IMR-90 (cell line): ENCODE measurements at regions not wholly inside any gene's neighbourhood (a gene's known extent, or its start where the extent isn't known, plus 50 kb on each side); places are given as distances from the start of the nearest gene placed in this dataset.

Source experiments
- ATAC-seq: fragments of 200-7000 bp; cut with Tn5 transposase; 2 replicates; pipeline ENCODE4 v1.9.1; 2020; ENCODE audit warnings: low read depth, mild to moderate bottlenecking, moderate library complexity
- BruUV-seq: library from RNA; stranded (reverse); fragments of 400-500 nt; replicated peaks from 2 replicates; lab custom pipeline; 2021; lab: Mats Ljungman, UMichigan
- CTCF ChIA-PET: fragments of 300-600 bp; formaldehyde crosslinking; extraction: SDS; loops from one replicate; lab custom pipeline; 2021; ENCODE audit warnings: antibody characterized with exemption; lab: Yijun Ruan, JAX
- POLR2A ChIA-PET: fragments of 300-600 bp; sonication (Branson Sonifier 250); formaldehyde crosslinking; loops from one replicate; lab custom pipeline; 2022; ENCODE audit warnings: antibody characterized with exemption; ENCODE audit not compliant: unreplicated experiment; lab: Charles Lee
- DNase-seq: peaks from one replicate; pipeline ENCODE4 v3.0.0; 2013
- H2AFZ ChIP-seq: replicated peaks from 2 replicates; pipeline ENCODE3; 2013; ENCODE audit warnings: low read length, mild to moderate bottlenecking; ENCODE audit not compliant: poor library complexity
- H2AK5ac ChIP-seq: 2 replicates; pipeline ENCODE4 v1.6.1; 2013; ENCODE audit warnings: low read depth, low read length, inconsistent platforms
- H2AK9ac ChIP-seq: replicated peaks from 2 replicates; pipeline ENCODE3; 2013; ENCODE audit warnings: mild to moderate bottlenecking, low read depth, low read length, moderate library complexity; ENCODE audit not compliant: poor library complexity
- H2BK120ac ChIP-seq: 2 replicates; pipeline ENCODE4 v1.6.1; 2013; ENCODE audit warnings: low read depth, low read length, inconsistent platforms
- H2BK15ac ChIP-seq: 3 replicates; pipeline ENCODE4 v1.6.1; 2013; ENCODE audit warnings: low read depth, low read length, inconsistent platforms
- H2BK20ac ChIP-seq: 2 replicates; pipeline ENCODE4 v1.6.1; 2013; ENCODE audit warnings: low read depth, mild to moderate bottlenecking, inconsistent platforms, low read length, moderate library complexity
- H2BK5ac ChIP-seq: 2 replicates; pipeline ENCODE4 v1.6.1; 2013; ENCODE audit warnings: mild to moderate bottlenecking, low read depth, low read length, inconsistent platforms; ENCODE audit not compliant: poor library complexity, severe bottlenecking
- H3K14ac ChIP-seq: replicated peaks from 2 replicates; pipeline ENCODE4 v1.6.1; 2013; ENCODE audit warnings: low read depth, low read length, inconsistent platforms
- H3K18ac ChIP-seq: 2 replicates; pipeline ENCODE4 v1.6.1; 2013; ENCODE audit warnings: low read depth, low read length, control low read depth
- H3K23ac ChIP-seq: 2 replicates; pipeline ENCODE4 v1.6.1; 2013; ENCODE audit warnings: low read depth, low read length, inconsistent platforms
- H3K27ac ChIP-seq: 2 replicates; pipeline ENCODE4 v1.5.1; 2013; ENCODE audit warnings: mild to moderate bottlenecking, control low read depth, low read length; ENCODE audit not compliant: insufficient read depth
- H3K27me3 ChIP-seq: 2 replicates; pipeline ENCODE4 v1.6.1; 2013; ENCODE audit warnings: low read length; ENCODE audit not compliant: control insufficient read depth, insufficient read depth
- H3K36me3 ChIP-seq: 2 replicates; pipeline ENCODE4 v1.6.1; 2013; ENCODE audit warnings: low read length, mixed read lengths; ENCODE audit not compliant: control insufficient read depth, insufficient read depth
- H3K4ac ChIP-seq: 2 replicates; pipeline ENCODE4 v1.6.1; 2013; ENCODE audit warnings: low read depth, low read length, inconsistent platforms
- H3K4me1 ChIP-seq: 2 replicates; pipeline ENCODE4 v1.6.1; 2013; ENCODE audit warnings: low read length, mixed read lengths; ENCODE audit not compliant: control insufficient read depth, insufficient read depth
- H3K4me2 ChIP-seq: 2 replicates; pipeline ENCODE4 v1.6.1; 2013; ENCODE audit warnings: low read depth, mild to moderate bottlenecking, control low read depth, low read length, moderate library complexity
- H3K4me3 ChIP-seq: 2 replicates; pipeline ENCODE4 v1.5.1; 2013; ENCODE audit warnings: low read depth, mild to moderate bottlenecking, control low read depth, low read length, moderate library complexity; ENCODE audit not compliant: insufficient read depth
- H3K56ac ChIP-seq: 2 replicates; pipeline ENCODE4 v1.6.1; 2013; ENCODE audit warnings: low read length, inconsistent platforms; ENCODE audit not compliant: insufficient read depth; ENCODE audit errors: extremely low read depth
- H3K79me1 ChIP-seq, 2 experiments: 2 replicates each; pipeline ENCODE4 v1.6.1; 2013; ENCODE audit warnings: low read length in 2 of 2, inconsistent platforms in 1 of 2, low read depth in 1 of 2
- H3K9ac ChIP-seq: 2 replicates; pipeline ENCODE4 v1.6.1; 2013; ENCODE audit warnings: low read depth, low read length, control low read depth
- H3K9me1 ChIP-seq: 2 replicates; pipeline ENCODE4 v1.6.1; 2013; ENCODE audit warnings: low read length, inconsistent platforms; ENCODE audit not compliant: insufficient read depth
- H3K9me3 ChIP-seq: 2 replicates; pipeline ENCODE4 v1.6.1; 2013; ENCODE audit warnings: low read length; ENCODE audit not compliant: control insufficient read depth, insufficient read depth
- H4K20me1 ChIP-seq: 2 replicates; pipeline ENCODE4 v1.6.1; 2013; ENCODE audit warnings: low read length, inconsistent platforms; ENCODE audit not compliant: insufficient read depth
- H4K5ac ChIP-seq: 2 replicates; pipeline ENCODE4 v1.6.1; 2013; ENCODE audit warnings: mild to moderate bottlenecking, low read depth, low read length, control low read depth
- H4K8ac ChIP-seq, 2 experiments: 2 replicates each; pipeline ENCODE4 v1.6.1; 2013; ENCODE audit warnings: low read depth in 2 of 2, low read length in 2 of 2, control low read depth in 1 of 2, inconsistent platforms in 1 of 2
- H4K91ac ChIP-seq: 2 replicates; pipeline ENCODE4 v1.6.1; 2013; ENCODE audit warnings: low read depth, low read length, inconsistent platforms; ENCODE audit not compliant: insufficient read depth
- CTCF ChIP-seq: conservative IDR thresholded peaks from 2 replicates; pipeline ENCODE4 v1.5.1; 2012; ENCODE audit warnings: mild to moderate bottlenecking, low read depth, low read length, improper control_type of control experiment
- FOS ChIP-seq: fragments of 150-350 bp; IDR thresholded peaks from 2 replicates; pipeline ENCODE4 v1.6.1; 2016; ENCODE audit warnings: low read depth, low read length
- MAZ ChIP-seq: IDR thresholded peaks from 2 replicates; pipeline ENCODE4 v1.6.1; 2012; ENCODE audit warnings: low read depth, mild to moderate bottlenecking, low read length, improper control_type of control experiment, moderate library complexity, borderline replicate concordance
- NFE2L2 ChIP-seq: fragments of 150-350 bp; IDR thresholded peaks from 2 replicates; pipeline ENCODE4 v1.6.1; 2016; ENCODE audit warnings: low read depth, mild to moderate bottlenecking, low read length
- POLR2A ChIP-seq: IDR thresholded peaks from 2 replicates; pipeline ENCODE4 v1.6.1; 2012; ENCODE audit warnings: mild to moderate bottlenecking, low read depth, low read length
- RAD21 ChIP-seq: IDR thresholded peaks from 2 replicates; pipeline ENCODE4 v1.6.1; 2012; ENCODE audit warnings: low read length, improper control_type of control experiment
- RFX5 ChIP-seq: IDR thresholded peaks from 2 replicates; pipeline ENCODE4 v1.8.0; 2012; ENCODE audit warnings: low read depth, mild to moderate bottlenecking, low read length, moderate library complexity
- USF2 ChIP-seq: fragments of 150-350 bp; IDR thresholded peaks from 2 replicates; pipeline ENCODE4 v1.6.1; 2017; ENCODE audit warnings: mild to moderate bottlenecking, antibody characterized with exemption, low read length, low read depth
- WGBS, 2 experiments: methylation state at CpG; one replicate each; pipeline versions ENCODE4 v1.1.5 to v1.1.7; 2013; ENCODE audit warnings: missing lambda C conversion rate in 2 of 2; ENCODE audit not compliant: insufficient read length in 1 of 2; ENCODE audit errors: extremely low coverage in 2 of 2; 5-methylcytosine and 5-hydroxymethylcytosine counted together
- dilution Hi-C: fragments of 300-500 bp; cut with HindIII; formaldehyde crosslinking; loops from one replicate; pipeline ENCODE4 v1.14.3; 2018; ENCODE audit warnings: low sequenced_read_pairs; ENCODE audit not compliant: unreplicated experiment
- in situ Hi-C: fragments of 300-500 bp; cut with MboI; formaldehyde crosslinking; loops from 3 replicates; pipeline ENCODE4 v1.14.3; 2019; ENCODE audit warnings: low sequenced_read_pairs, inconsistent platforms, mixed read lengths
- intact Hi-C: fragments of 100-400 bp; cut with micrococcal nuclease; formaldehyde crosslinking; loops from 2 replicates; pipeline ENCODE4 v1.10.0; 2022

GRCh38 chr10:113364227-113364626 lies 188.6 kb upstream of the HABP2 start:
- no peak overlapping the region for H3K23ac ChIP-seq
- TF ChIP-seq MAZ = no peak
- TF ChIP-seq NFE2L2 = no peak
- no peak for TF ChIP-seq FOS
- no peak for TF ChIP-seq RAD21
- no peak for TF ChIP-seq USF2
- TF ChIP-seq CTCF = no peak
- TF ChIP-seq POLR2A = no peak
- TF ChIP-seq RFX5 = no peak
- no peak overlapping the region for H4K5ac ChIP-seq
- H3K9me1 ChIP-seq = no peaks in the 10 kb centered on the region
- H3K18ac ChIP-seq = no peak overlapping the region
- no peak overlapping the region for H3K4ac ChIP-seq
- CTCF ChIA-PET = interaction anchor here (0.7 kb wide), 1 partner anchor 12 kb away, joined by 3 read pairs; no protein-coding TSS in a partner anchor
- no peak overlapping the region for H2BK120ac ChIP-seq
- no peaks in the 10 kb centered on the region for H4K20me1 ChIP-seq
- no TSS peak for BruUV-seq
- H3K27ac ChIP-seq = no peak overlapping the region
- WGBS, 2 experiments = no CpG with 5 or more reads among the region's 3 CpGs
- no peak overlapping the region for H3K56ac ChIP-seq
- no peak overlapping the region for H4K91ac ChIP-seq
- H3K4me1 ChIP-seq = no peaks in the 10 kb centered on the region
- H3K27me3 ChIP-seq = peaks cover 2% of the 10 kb centered on the region; the same call in 1 of the 2 replicates
- DNase-seq (no peak), ATAC-seq (no peak)
- H2AK5ac ChIP-seq = no peak overlapping the region
- no peak overlapping the region for H2BK5ac ChIP-seq
- dilution Hi-C loops (no loop called here), intact Hi-C loops (no loop called here), in situ Hi-C loops (no loop called here)
- H3K9me3 ChIP-seq = no peaks in the 10 kb centered on the region
- H3K36me3 ChIP-seq = no peaks in the 10 kb centered on the region
- no peak overlapping the region for H3K4me3 ChIP-seq
- H2BK20ac ChIP-seq = no peak overlapping the region
- no peak overlapping the region for H3K4me2 ChIP-seq
- H3K79me1 ChIP-seq = no peaks in the 10 kb centered on the region
- H2AK9ac ChIP-seq = no peak overlapping the region
- no peak overlapping the region for H3K14ac ChIP-seq
- POLR2A ChIA-PET = no interaction called here
- no peak overlapping the region for H2BK15ac ChIP-seq
- H4K8ac ChIP-seq = no peak overlapping the region
- H3K9ac ChIP-seq = no peak overlapping the region
- no peak overlapping the region for H2AFZ ChIP-seq
